AG04450 (cell line): ENCODE measurements at regions not wholly inside any gene's neighbourhood (a gene's known extent, or its start where the extent isn't known, plus 50 kb on each side); places are given as distances from the start of the nearest gene placed in this dataset.

ENCODE experiments used
- CTCF ChIA-PET: fragments of 300-600, 350-600 bp; formaldehyde crosslinking; extraction: SDS; loops from one replicate; lab custom pipeline; 2022; ENCODE audit warnings: antibody characterized with exemption, inconsistent platforms; lab: Charles Lee
- POLR2A ChIA-PET: fragments of 350-600 bp; formaldehyde crosslinking; extraction: SDS; loops from one replicate; lab custom pipeline; 2021; ENCODE audit warnings: antibody characterized with exemption, inconsistent platforms; lab: Yijun Ruan, JAX
- DNase-seq: peaks from one replicate; pipeline ENCODE4 v3.0.0-alpha.2; 2011; ENCODE audit warnings: low read depth, low spot score
- H3K27ac ChIP-seq: one replicate; pipeline ENCODE4 v1.5.1; 2012; ENCODE audit warnings: low read depth, low read length, control low read depth
- H3K27me3 ChIP-seq: one replicate; pipeline ENCODE4 v1.6.0; 2012; ENCODE audit warnings: low read length; ENCODE audit not compliant: control insufficient read depth, insufficient read depth
- H3K4me3 ChIP-seq: 2 replicates; pipeline ENCODE4 v1.5.1; 2011; ENCODE audit warnings: mild to moderate bottlenecking, low read depth, low read length, control low read depth
- H3K9me3 ChIP-seq: 2 replicates; pipeline ENCODE4 v1.5.1; 2012; ENCODE audit warnings: low read length; ENCODE audit not compliant: control insufficient read depth, insufficient read depth
- CTCF ChIP-seq: IDR thresholded peaks from 2 replicates; pipeline ENCODE4 v1.5.1; 2011; ENCODE audit warnings: low read depth, low read length, control low read depth, inconsistent platforms

GRCh38 chr5:168209244-168209995 is 82.0 kb upstream of the WWC1 start:
- DNase-seq = no peak
- no peaks in the 10 kb centered on the region for H3K9me3 ChIP-seq
- no peak overlapping the region for H3K4me3 ChIP-seq
- H3K27me3 ChIP-seq = peaks cover 2% of the 10 kb centered on the region
- POLR2A ChIA-PET = no interaction called here
- TF ChIP-seq CTCF = no peak
- no peak overlapping the region for H3K27ac ChIP-seq
- CTCF ChIA-PET = interaction anchor here (1.9 kb wide), 1 partner anchor 11 kb away, joined by 4 read pairs; no protein-coding TSS in a partner anchor

- no peak for TF ChIP-seq CTCF
- Histone ChIP-seq H3K27ac (no peak overlapping the region), H3K9me3 (no peaks in the 10 kb centered on the region), H3K4me3 (no peak overlapping the region), H3K27me3 (peaks cover 2% of the 10 kb centered on the region)
- ChIA-PET POLR2A (no interaction called here), CTCF (no interaction called here)
- DNase-seq = no peak
Measured at GRCh38 chr5:168209997-168210396, 81.4 kb upstream of the WWC1 start.

- no peak for DNase-seq
- ChIA-PET CTCF (no interaction called here), POLR2A (no interaction called here)
- Histone ChIP-seq H3K27ac (no peak overlapping the region), H3K9me3 (no peaks in the 10 kb centered on the region), H3K4me3 (no peak overlapping the region), H3K27me3 (no peaks in the 10 kb centered on the region)
- no peak for TF ChIP-seq CTCF
Measured at GRCh38 chr5:168211245-168211644, 80.2 kb upstream of the WWC1 start.

GRCh38 chr5:168211936-168212335 is 79.5 kb upstream of the WWC1 start:
- CTCF ChIA-PET = no interaction called here
- no peaks in the 10 kb centered on the region for H3K9me3 ChIP-seq
- no peak overlapping the region for H3K4me3 ChIP-seq
- no peaks in the 10 kb centered on the region for H3K27me3 ChIP-seq
- no peak overlapping the region for H3K27ac ChIP-seq
- POLR2A ChIA-PET = no interaction called here
- no peak for DNase-seq
- TF ChIP-seq CTCF = no peak

- TF ChIP-seq CTCF = no peak
- Histone ChIP-seq H3K27me3 (peaks cover 4% of the 10 kb centered on the region), H3K9me3 (no peaks in the 10 kb centered on the region), H3K4me3 (no peak overlapping the region), H3K27ac (no peak overlapping the region)
- ChIA-PET POLR2A (no interaction called here), CTCF (no interaction called here)
- DNase-seq = no peak
Measured at GRCh38 chr5:168214071-168214470, 77.4 kb upstream of the WWC1 start.
